Activated T-helper 2 cell treated with anti-CD3 and anti-CD28 coated beads, Interferon-gamma antibody, Interleukin-2, Interleukin-4, amounts not matched to agents 10 μg/mL and 5 μg/mL and 100 μg/mL, durations not matched to agents 14 hours and 24 hours and 36 hours (primary cell): ENCODE measurements at regions not wholly inside any gene's neighbourhood (a gene's known extent, or its start where the extent isn't known, plus 50 kb on each side); places are given as distances from the start of the nearest gene placed in this dataset.

Source experiments
- DNase-seq: peaks from one replicate; pipeline ENCODE4 v3.0.0; 2021; ENCODE audit warnings: low spot score
- H3K27ac Mint-ChIP-seq: one replicate; pipeline ENCODE4 v1.8.0; 2021; ENCODE audit warnings: mixed read lengths
- H3K27me3 Mint-ChIP-seq: one replicate; pipeline ENCODE4 v1.8.0; 2021; ENCODE audit warnings: low read depth, mixed read lengths
- H3K36me3 Mint-ChIP-seq: one replicate; pipeline ENCODE4 v1.8.0; 2021; ENCODE audit warnings: low read depth, mixed read lengths
- H3K4me1 Mint-ChIP-seq: one replicate; pipeline ENCODE4 v1.8.0; 2021; ENCODE audit warnings: low read depth, mixed read lengths
- H3K4me3 Mint-ChIP-seq: one replicate; pipeline ENCODE4 v1.8.0; 2021; ENCODE audit warnings: low read depth, mild to moderate bottlenecking, moderate library complexity, mixed read lengths
- H3K9me3 Mint-ChIP-seq: one replicate; pipeline ENCODE4 v1.8.0; 2021; ENCODE audit warnings: mixed read lengths
- intact Hi-C: fragments of 100-400 bp; cut with micrococcal nuclease; formaldehyde crosslinking; loops from one replicate; pipeline ENCODE4 v1.15.1; 2023

GRCh38 chr5:116814626-116815385, 240.2 kb upstream of the SEMA6A start:
- Mint-ChIP-seq H3K36me3 (no peaks in the 10 kb centered on the region), H3K9me3 (no peaks in the 10 kb centered on the region), H3K27ac (no peak overlapping the region), H3K27me3 (no peaks in the 10 kb centered on the region), H3K4me1 (no peaks in the 10 kb centered on the region), H3K4me3 (no peak overlapping the region)
- intact Hi-C loops, result no loop called here
- DNase-seq, result no peak

GRCh38 chr5:116813906-116814305, 239.3 kb upstream of the SEMA6A start:
- DNase-seq, result no peak
- intact Hi-C loops, result no loop called here
- Mint-ChIP-seq H3K4me3 (no peak overlapping the region), H3K36me3 (no peaks in the 10 kb centered on the region), H3K9me3 (no peaks in the 10 kb centered on the region), H3K27me3 (no peaks in the 10 kb centered on the region), H3K27ac (no peak overlapping the region), H3K4me1 (no peaks in the 10 kb centered on the region)

- Mint-ChIP-seq H3K4me3 (no peak overlapping the region), H3K9me3 (no peaks in the 10 kb centered on the region), H3K27ac (no peak overlapping the region), H3K36me3 (no peaks in the 10 kb centered on the region), H3K27me3 (no peaks in the 10 kb centered on the region), H3K4me1 (no peaks in the 10 kb centered on the region)
- intact Hi-C loops, result no loop called here
- DNase-seq, result no peak
Measured at GRCh38 chr5:116813356-116813755, 238.7 kb upstream of the SEMA6A start.

- Mint-ChIP-seq H3K4me1 (no peaks in the 10 kb centered on the region), H3K9me3 (no peaks in the 10 kb centered on the region), H3K27me3 (no peaks in the 10 kb centered on the region), H3K27ac (no peak overlapping the region), H3K4me3 (no peak overlapping the region), H3K36me3 (no peaks in the 10 kb centered on the region)
- intact Hi-C loops, result no loop called here
- no peak for DNase-seq
Measured at GRCh38 chr5:116810951-116811350, 236.3 kb upstream of the SEMA6A start.

GRCh38 chr5:116806836-116807235, 232.2 kb upstream of the SEMA6A start:
- H3K27me3 Mint-ChIP-seq, result no peaks in the 10 kb centered on the region
- no peaks in the 10 kb centered on the region for H3K36me3 Mint-ChIP-seq
- intact Hi-C loops, result no loop called here
- H3K9me3 Mint-ChIP-seq, result no peaks in the 10 kb centered on the region
- H3K4me1 Mint-ChIP-seq, result no peaks in the 10 kb centered on the region
- no peak overlapping the region for H3K27ac Mint-ChIP-seq
- no peak overlapping the region for H3K4me3 Mint-ChIP-seq
- no peak for DNase-seq

GRCh38 chr5:116799401-116799800, 224.8 kb upstream of the SEMA6A start:
- Mint-ChIP-seq H3K27me3 (no peaks in the 10 kb centered on the region), H3K4me3 (no peak overlapping the region), H3K9me3 (no peaks in the 10 kb centered on the region), H3K27ac (no peak overlapping the region), H3K36me3 (no peaks in the 10 kb centered on the region), H3K4me1 (no peaks in the 10 kb centered on the region)
- intact Hi-C loops, result no loop called here
- no peak for DNase-seq

- Mint-ChIP-seq H3K4me3 (no peak overlapping the region), H3K4me1 (no peaks in the 10 kb centered on the region), H3K27ac (no peak overlapping the region), H3K9me3 (no peaks in the 10 kb centered on the region), H3K36me3 (no peaks in the 10 kb centered on the region), H3K27me3 (no peaks in the 10 kb centered on the region)
- intact Hi-C loops, result no loop called here
- DNase-seq, result no peak
Measured at GRCh38 chr5:116795189-116795588, 220.6 kb upstream of the SEMA6A start.

GRCh38 chr5:116789522-116789921, 214.9 kb upstream of the SEMA6A start:
- Mint-ChIP-seq H3K36me3 (no peaks in the 10 kb centered on the region), H3K27me3 (no peaks in the 10 kb centered on the region), H3K4me1 (no peaks in the 10 kb centered on the region), H3K27ac (no peak overlapping the region), H3K9me3 (no peaks in the 10 kb centered on the region), H3K4me3 (no peak overlapping the region)
- no peak for DNase-seq
- intact Hi-C loops, result no loop called here

GRCh38 chr5:116788851-116789403, 214.3 kb upstream of the SEMA6A start:
- Mint-ChIP-seq H3K4me1 (no peaks in the 10 kb centered on the region), H3K36me3 (no peaks in the 10 kb centered on the region), H3K9me3 (no peaks in the 10 kb centered on the region), H3K27me3 (no peaks in the 10 kb centered on the region), H3K27ac (no peak overlapping the region), H3K4me3 (no peak overlapping the region)
- intact Hi-C loops, result no loop called here
- DNase-seq, result no peak

- Mint-ChIP-seq H3K27ac (no peak overlapping the region), H3K4me1 (no peaks in the 10 kb centered on the region), H3K36me3 (no peaks in the 10 kb centered on the region), H3K9me3 (peaks cover 7% of the 10 kb centered on the region), H3K4me3 (no peak overlapping the region), H3K27me3 (no peaks in the 10 kb centered on the region)
- DNase-seq, result no peak
- intact Hi-C loops, result no loop called here
Measured at GRCh38 chr5:116787570-116787969, 212.9 kb upstream of the SEMA6A start.

GRCh38 chr5:116785106-116785505, 210.5 kb upstream of the SEMA6A start:
- H3K9me3 Mint-ChIP-seq, result peaks cover 7% of the 10 kb centered on the region
- H3K4me1 Mint-ChIP-seq, result no peaks in the 10 kb centered on the region
- H3K27me3 Mint-ChIP-seq, result no peaks in the 10 kb centered on the region
- no peak overlapping the region for H3K27ac Mint-ChIP-seq
- no peaks in the 10 kb centered on the region for H3K36me3 Mint-ChIP-seq
- intact Hi-C loops, result no loop called here
- no peak overlapping the region for H3K4me3 Mint-ChIP-seq
- DNase-seq, result no peak

- Mint-ChIP-seq H3K4me1 (no peaks in the 10 kb centered on the region), H3K27ac (no peak overlapping the region), H3K36me3 (no peaks in the 10 kb centered on the region), H3K27me3 (no peaks in the 10 kb centered on the region), H3K9me3 (peaks cover 7% of the 10 kb centered on the region), H3K4me3 (no peak overlapping the region)
- no peak for DNase-seq
- intact Hi-C loops, result no loop called here
Measured at GRCh38 chr5:116779846-116780245, 205.2 kb upstream of the SEMA6A start.

- Mint-ChIP-seq H3K4me3 (no peak overlapping the region), H3K27me3 (no peaks in the 10 kb centered on the region), H3K9me3 (peaks cover 6% of the 10 kb centered on the region), H3K36me3 (no peaks in the 10 kb centered on the region), H3K27ac (no peak overlapping the region), H3K4me1 (no peaks in the 10 kb centered on the region)
- intact Hi-C loops, result no loop called here
- no peak for DNase-seq
Measured at GRCh38 chr5:116778651-116779280, 204.1 kb upstream of the SEMA6A start.
